ENCODE measurements at regions not wholly inside any gene's neighbourhood (a gene's known extent, or its start where the extent isn't known, plus 50 kb on each side); places are given as distances from the start of the nearest gene placed in this dataset.

DNA sequence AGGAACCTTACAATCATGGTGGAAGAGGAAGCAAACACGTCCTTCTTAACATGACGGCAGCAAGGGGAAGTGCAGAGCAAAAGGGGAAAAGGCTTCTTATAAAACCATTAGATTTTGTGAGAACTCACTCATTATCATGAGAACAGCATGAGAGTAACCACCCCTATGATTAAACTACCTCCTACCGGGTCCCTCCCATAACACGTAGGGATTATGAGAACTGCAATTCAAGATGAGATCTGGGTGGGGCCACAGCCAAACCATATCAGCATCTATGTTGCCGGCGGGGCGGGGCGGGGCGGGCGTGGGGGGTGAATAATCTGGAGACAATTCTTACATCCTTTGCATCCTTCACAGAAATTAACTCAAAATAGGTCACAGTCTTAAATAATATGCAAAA is 58.8 kb upstream of the GFPT2 start:
- no peak for DNase-seq

DNA sequence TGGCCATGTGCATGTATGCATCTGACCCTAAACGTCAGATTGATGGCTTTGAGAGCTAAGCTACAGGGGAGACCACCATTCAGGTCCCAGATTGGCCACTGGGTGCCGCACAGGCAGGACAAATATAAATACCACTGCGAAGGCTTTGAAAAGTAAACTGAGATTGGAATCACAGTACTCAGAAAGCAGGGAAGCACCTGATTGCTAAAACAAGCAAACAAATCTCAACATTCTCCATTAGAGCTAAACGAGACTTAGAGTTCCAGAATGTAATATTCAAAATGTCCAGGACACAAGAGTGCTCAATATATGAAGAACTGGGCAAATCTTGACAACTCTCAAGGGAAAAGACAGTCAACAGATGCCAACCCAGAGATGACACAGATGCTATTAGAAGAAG is 61.0 kb upstream of the GFPT2 start:
- DNase-seq = no peak

DNA sequence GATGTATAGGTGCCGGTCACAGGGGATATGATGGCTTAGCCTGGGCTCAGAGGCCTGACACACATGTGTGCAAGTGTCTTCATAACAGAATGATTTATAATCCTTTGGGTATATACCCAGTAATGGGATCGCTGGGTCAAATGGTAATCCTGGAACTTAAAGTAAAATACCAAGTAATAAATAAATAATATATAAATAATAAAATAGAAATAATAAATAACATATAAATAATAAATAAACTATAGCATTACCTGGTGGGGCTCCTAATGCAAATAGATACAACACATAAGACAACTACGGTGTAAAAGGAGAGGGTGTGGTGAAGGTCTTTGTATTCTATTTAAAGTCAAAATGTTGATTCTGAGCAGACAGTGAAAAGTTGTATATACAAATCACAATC is 68.5 kb upstream of the GFPT2 start:
- DNase-seq = no peak

DNA sequence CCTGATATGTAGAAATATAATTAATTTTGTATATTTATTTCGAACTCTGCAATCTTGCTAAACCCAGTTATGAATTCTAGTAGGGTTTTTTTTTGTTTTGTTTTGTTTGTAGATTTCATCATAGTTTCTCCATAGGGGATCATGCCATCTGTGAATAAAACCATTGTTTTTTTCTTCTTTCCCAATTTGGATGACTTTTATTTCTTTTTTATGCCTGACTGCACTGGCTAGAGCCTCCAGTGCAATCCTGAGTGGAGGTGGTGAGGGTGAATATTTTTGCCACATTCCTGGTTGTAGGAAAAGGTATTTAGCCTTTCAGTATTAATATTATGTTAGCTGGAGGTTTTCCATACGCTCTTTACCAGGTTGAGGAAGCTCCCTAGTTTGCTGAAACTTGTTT is 70.0 kb upstream of the GFPT2 start:
- DNase-seq = no peak

DNA sequence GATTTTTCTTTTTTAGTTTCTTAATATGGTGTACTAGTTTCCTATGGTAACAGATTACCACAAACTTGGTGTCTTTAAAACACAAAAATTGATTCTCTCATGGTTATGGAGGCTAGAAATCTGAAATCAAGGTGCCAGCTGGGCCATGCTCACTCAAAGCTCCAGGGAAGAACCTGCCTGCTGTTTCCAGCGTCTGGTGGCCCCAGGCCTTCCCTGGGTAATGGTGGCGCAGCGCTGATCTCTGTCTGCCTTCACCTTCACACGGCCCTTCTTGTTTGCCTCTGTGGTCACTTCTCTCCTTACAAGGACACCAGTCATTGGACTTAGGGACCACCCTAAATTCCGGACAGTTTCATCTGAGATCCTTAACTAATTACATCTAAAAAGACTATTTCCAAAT is 70.5 kb upstream of the GFPT2 start:
- no peak for DNase-seq

DNA sequence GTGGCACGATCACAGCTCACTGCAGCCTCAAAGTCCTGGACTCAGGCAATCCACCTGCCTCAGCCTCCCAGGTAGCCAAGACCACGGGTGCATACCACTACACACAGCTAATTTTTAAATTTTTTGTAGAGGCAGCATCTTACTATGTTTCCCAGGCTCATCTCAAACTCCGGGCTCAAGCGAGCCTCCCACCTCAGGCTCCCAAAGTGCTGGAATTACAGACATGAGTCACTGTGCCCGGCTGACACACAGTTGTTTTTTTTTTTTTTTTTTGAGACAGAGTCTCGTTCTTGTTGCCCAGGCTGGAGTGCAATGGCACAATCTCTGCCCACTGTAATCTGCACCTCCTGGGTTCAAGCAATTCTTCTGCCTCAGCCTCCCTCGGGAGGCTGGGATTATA is 70.1 kb upstream of the CNOT6 start:
- DNase-seq = no peak

DNA sequence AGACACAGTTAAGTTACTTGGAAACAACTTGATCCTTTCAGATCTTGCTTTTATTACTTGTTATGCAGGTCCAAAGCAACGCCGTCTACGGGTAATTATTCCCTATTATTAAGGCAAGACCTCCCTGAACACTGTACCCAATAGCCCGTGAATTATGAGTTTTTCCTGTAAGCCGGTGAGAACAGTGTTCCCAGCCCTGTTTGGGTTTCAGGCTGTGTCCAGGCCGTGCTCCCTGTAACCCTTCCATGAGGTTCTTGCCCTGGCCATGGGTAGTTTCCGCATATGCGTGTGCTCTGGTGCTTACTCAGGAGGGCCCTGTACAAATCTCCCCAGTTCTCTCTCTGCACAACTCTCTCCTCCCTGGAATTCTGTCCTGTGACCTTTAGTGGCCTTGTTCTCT is 65.6 kb upstream of the CNOT6 start:
- no peak for DNase-seq

DNA sequence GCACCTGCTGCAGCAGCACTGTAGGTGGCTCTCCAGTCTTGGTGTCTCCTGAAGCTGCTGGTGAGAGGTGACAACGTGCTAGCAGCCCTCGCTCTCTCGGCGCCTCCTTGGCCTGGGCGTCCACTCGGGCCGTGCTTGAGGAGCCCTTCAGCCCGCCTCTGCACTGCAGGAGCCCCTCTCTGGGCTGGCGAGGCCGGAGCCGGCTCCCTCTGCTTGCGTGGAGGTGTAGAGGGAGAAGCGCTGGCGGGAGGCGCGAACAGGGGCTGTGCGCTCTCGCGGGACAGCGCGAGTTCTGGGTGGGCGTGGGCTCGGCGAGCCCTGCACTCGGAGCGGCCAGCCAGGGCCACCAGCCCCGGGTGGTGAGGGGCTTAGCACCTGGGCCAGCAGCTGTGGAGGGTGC is 62.2 kb upstream of the CNOT6 start:
- DNase-seq = no peak

DNA sequence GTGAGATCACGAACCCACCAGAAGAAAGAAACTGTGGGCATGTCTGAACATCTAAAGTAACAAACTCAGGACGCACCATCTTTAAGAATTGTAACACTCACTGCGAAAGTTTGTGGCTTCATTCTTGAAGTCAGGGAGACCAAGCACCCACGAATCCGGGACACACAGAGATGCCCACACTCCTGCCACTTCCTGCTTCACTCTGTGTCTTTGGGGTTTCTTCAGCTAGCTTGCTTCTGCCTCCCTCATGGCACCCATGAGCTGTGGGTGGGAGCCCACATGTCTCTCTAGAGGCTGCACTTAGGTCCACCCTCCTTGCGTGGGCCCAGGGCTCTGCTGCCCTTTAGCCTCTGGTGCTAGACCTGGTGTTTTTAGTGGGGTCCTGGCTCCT is 61.2 kb upstream of the CNOT6 start:
- DNase-seq = peak; percentile 11

DNA sequence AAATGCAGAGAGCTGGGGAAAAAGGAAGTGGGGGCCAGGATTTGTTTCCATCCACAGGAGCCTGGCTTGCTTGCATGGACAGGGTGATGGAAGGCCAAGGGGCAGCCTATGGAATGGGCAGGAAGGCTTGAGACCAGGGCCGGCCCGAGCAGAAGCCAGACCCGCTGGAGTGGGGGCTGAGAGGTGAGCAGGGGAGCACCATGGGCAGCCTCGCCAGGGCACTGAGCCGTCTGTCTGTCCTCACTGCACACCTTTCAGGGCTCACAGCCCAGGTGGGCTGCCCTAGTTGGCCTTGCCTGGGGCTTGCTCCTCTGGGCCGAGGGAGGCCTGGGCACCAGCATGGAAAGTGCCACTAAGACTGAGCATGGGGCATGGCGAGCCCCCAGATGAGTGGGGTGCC is 58.6 kb upstream of the CNOT6 start:
- DNase-seq = no peak

DNA sequence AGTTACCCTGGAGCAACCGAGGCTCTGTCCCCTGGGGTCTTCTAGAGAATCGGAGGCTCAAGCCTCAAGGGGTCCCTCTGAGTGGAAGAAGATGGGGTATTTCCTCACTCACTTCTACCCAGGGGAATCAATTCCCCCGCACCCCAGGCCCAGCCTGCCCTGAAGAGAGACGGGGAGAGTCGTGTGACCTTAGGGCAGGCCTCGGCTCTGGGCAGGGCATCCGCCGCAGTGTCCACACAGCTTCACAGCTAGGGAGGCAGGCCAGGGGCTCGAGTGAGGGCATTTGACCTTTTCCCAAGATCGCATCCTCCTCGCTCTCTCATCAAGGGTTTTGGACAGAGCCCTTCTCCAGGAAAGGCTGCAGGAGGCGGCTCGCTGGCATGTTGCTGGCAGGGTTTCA is 57.9 kb upstream of the CNOT6 start:
- no peak for DNase-seq

DNA sequence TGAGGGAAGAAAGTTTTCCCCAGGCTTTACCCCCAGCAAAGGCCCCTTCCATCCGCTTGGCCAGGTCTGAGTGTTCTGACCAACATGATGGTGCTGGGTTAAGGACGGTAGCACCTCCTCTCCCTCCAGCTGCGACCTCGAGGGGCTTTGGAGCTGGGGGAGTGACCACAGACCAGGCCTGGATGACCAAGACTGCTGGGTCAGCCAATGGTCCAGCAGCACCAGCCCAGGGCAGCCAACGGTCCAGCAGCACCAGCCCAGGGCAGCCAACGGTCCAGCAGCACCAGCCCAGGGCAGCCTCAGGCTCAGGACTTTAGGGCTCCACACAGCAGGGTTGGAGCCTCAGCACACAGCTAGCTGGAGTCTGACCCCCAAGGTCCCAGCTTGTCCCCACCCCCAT is 57.2 kb upstream of the CNOT6 start:
- no peak for DNase-seq

DNA sequence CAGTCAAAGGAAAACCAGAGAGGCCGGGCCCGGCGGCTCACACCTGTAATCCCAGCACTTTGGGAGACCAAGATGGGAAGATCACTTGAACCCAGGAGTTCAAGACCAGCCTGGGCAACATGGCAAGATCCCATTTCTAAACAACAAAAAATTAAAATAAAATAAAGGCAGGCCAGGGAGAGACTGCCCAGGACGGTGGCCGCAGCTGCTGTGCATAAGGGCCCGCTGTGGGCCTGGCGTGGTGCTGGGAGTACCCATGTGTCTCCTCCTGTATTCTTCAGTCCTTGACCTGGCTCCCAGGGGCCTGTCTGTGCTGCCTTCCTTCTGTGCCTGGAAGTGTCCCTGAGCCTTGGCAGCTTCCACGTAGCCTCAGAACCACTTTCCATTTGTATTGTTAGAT is 56.8 kb upstream of the CNOT6 start:
- DNase-seq = no peak

DNA sequence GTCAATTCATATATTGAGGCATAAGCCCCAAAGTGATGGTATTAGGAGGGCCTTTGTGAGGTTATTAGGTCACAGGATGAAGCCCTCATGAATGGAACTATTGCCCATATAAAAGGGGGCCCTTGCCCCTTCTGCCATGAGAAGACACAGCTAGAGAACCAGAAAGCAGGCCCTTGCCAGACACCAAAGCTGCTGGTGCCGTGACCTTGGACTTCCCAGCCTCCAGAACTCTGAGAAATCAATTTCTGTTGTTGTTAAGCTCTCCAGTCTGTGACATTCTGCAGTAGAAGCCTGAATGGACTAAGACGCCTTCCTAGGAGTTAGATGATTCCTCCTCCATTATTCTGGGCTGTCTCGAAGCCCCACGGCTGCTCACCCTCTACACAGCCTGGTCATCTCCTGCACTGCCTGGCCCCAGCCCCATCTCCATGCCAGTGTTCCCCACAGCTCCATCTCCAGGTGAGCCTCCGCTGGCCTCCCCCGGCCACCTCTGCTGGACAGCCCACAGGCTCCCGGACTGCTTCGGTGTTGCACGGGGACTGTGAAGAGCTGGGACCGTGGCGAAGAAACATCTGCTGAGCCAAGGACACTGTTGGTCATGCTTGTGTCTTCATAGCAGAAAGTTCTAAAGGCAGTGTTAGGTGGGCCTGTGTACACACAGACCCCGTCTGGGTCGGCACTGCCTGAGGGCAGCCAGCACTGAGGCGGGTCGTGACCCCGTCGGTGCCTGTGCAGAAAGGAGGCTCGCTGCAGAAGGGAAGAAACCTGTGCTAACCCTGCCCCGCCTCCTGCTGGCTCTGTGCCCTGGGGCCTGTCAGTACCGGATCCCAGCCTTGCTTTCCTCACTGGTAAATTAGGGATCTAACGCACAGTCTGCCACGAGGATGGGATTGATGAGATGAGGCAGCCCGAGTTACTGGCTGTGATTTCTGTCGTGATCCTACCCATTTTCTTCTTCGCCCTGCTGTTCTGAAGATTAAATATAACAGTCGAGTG is 55.1 kb upstream of the CNOT6 start:
- no peak for DNase-seq

DNA sequence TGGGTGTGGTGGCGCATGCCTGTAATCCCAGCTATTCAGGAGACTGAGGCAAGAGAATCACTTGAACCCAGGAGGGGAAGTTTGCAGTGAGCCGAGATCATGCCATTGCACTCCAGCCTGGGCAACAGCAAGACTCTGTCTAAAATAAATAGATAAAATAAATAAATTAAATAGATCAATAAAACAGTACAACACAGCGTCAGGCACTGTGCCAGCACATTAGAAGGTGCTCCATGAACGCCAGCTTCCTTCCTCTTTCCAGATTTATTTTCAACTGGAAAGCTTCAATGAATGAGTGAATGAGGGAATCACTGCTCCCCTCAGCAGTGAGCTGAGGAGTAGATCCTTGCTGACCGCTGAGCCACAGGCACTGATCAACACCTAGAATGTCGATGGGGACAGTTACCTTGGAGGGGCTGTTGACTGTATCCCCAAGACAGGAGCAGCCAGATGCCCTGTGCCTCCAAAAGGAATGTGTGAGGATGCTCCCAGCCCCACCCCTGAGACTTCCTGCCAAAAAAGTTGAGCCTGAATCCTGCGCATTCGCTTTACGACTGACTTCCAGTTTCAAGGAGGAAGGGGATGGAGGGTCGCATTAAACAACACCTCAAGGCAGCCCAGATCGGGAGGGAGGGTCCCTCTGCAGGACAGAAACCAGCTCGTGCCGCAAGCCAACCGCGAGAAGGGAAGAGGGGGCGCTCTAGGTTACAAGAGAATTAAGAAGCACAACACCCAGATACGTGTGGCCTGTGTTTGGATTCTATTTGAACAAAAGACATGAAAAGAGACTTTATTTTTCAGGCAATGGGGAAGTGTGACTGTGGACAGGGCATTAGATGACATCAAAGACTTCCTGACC is 54.0 kb upstream of the CNOT6 start:
- no peak for DNase-seq

DNA sequence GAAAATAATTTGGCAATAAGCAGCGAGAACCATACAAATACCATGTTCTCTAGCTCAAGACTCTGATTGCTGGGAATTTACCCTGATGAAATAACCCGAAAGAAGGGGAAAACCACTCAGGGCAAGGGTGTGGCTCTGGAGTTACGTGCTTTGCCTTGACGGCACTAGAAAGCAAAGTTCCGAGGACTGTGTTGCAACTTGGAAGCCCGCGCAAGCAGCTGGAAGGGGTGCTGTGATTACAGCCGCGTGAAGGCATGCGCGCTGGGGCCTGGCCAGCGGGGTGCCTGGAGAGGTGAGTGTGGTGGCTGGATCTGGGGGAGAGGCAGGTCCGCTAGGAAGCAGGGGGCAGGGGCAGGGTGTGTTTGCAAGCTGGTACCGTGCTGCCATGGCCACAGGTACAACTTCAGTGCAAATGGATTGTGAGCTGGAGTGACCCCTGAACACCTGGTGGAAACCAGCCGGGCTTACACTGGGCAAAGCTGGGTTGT is 52.6 kb upstream of the CNOT6 start:
- no peak for DNase-seq

Data from CD4-positive, alpha-beta T cell treated with Interleukin-10 for 1 hour (primary cell).